Activated T-cell treated with anti-CD3 and anti-CD28 coated beads for 4 hours (primary cell): ENCODE measurements at regions not wholly inside any gene's neighbourhood (a gene's known extent, or its start where the extent isn't known, plus 50 kb on each side); places are given as distances from the start of the nearest gene placed in this dataset.

Experiments
- DNase-seq: peaks from one replicate; pipeline ENCODE4 v3.0.0-alpha.2; 2020

DNA sequence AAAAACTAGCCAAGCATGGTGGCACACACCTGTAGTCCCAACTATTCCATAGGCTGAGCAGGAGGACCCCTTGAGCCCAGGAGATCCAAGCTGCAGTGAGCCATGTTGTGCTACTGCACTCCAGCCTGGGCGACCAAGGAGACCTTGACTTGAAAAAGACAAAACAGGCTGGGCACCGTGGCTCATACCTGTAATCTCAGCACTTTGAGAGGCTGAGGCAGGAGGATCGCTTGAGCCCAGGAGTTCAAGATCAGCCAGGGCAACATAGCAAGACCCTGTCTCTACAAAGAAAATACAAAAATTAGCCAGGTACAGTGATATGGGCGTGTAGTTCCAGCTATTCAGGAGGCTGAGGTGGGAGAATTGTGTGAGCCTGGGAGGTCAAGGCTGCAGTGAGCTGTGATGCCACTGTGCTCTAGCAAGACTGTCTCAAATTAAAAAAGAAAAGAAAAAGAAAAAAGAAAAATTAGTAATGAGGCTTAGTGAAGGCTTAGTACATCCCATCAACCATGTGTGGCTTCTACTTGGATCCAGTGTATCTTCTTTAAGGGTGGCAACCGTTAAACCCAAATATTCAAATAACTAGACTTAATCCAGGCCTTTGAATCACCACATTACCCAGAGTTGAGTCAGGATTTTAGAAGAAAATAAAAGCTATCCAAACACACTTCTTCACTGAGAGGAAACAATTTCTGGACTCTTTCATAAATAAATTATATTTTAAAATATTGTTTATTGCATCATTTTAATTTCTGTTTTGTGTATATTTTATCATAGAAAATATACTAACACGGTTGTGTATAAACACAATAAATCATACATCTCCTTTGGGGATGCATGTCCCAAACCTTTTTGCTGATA is 74.3 kb upstream of the RAB4A start:
- DNase-seq: no peak

GRCh38 chr1:229197265-229197585 is 73.7 kb upstream of the RAB4A start:
- no peak for DNase-seq

DNA sequence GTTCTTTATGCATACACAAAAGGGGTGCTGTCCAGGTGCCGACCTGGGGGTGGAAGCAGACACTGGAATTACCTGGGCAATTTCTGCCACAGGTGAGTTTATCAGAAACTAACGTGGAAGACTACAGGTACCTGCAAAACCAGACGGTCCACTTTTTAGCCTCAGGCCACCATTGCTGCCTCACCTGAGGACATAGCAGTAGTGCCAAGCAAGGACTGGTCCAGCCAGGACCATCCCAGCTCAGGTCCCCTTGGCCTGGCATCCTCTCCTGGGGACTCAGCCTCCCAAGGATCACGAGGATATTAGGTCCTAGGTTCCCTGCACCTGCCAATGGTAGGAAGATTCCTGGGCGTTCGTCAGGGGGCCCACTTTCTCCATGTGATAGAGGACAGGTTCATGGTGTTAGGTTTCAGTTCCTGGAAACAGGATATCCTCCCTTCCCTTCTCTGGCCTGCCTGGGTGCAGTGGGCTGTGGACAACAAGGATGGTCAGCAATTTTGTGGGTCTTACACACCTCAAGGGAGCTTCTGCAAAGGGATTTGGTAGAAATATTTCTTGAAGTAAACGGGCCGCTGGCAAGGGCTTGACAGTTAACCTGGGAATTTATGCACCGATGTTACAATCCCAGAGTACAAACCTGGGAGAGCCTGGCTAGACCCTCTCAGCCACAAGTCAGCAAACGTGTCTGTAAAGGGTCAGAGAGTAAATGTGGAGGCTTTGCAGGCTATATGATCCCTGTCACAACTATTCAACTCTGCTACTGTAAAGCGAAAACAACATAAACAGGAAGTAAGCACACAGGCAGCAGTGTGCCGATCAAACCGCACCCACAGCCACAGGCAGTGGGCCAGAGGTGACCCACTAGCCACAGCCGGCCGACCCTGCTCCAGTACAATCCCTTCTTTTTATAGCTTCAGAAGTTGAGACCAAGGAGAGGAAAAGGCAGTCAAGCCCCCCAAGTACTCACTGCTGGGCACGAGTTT is 71.4 kb upstream of the RAB4A start:
- DNase-seq: no peak

- DNase-seq: no peak
Observed at GRCh38 chr1:229203030-229203751, 67.7 kb upstream of the RAB4A start.

- no peak for DNase-seq
Observed at GRCh38 chr1:229203991-229204632, 66.8 kb upstream of the RAB4A start.

DNA sequence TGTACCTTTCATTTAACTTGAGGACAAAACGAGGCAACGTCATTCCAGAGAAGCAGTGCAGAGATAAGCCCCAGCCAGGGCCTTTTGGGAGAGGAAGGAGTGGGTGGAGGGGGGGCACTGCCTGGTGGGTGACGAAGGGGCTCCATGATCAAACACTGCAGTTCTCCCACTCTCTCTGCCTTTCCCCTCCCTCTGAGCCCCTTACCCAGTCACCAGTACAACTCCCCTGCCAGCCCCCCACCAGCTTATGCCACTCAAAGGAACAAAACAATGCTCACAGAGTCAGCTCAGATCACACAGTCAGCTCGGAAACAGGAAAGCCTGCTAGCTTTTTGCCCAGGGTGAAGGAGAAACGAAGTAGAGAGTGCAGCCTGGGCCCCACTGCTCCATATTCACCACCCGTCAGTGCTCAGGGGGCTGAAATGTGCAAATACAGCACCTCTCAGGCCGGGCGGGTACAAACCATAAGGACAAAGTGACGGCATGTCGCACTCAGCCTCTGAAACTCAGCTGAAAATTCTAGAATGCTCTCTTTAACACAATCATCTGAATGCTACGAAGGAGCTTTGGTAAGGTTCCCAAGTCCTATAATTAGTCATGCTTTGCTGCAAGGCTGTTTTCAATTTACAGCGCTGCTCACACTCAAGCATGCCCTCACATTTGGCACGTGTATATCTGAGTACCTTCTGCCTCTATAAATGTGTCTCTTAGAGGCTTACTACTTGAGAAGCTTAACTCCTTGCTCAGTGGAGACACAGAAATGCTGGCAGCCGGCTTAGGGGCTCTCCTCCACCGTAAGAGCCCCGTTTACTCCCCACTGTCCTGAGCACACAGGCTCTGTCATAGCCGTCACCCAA is 65.8 kb upstream of the RAB4A start:
- DNase-seq: peak; percentile 11

DNA sequence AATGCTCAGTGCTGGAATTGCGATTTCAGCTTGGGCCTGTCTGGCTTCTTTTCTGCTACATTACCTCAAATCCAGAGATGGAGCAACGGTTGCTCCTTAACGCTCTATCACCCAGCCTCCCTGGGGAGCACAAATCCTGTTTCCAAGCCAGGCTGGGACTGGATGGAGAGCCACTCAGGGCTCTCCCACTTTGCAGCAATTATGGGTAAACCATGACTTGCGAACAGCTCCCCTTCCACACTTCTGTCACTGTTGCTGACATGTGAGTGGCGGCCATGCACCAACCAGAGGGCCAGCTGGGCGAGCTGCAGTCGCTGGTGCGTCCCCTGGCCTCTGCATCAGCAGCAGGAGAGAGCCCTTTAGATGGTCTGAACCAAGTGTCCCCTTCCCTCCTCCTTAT is 65.1 kb upstream of the RAB4A start:
- DNase-seq: no peak

DNA sequence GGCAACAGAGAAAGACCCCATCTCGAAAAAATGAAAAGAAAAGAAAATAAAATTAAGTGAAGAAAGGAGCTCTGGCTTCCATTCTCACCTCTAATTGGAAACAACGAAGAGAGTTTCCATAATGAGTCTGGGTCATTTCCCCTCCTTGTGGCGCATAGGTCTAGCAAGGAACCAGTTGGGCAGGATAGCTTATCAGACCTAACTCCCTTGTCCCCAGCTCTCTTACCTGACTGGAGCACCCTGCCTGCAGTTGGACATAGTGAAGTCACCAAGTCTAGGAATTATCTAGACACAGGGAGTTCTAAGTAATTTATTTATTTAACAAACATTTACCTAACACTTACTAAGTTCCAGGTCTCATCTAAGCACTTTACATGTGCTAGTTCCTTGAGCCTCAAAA is 63.0 kb upstream of the RAB4A start:
- DNase-seq: no peak

DNA sequence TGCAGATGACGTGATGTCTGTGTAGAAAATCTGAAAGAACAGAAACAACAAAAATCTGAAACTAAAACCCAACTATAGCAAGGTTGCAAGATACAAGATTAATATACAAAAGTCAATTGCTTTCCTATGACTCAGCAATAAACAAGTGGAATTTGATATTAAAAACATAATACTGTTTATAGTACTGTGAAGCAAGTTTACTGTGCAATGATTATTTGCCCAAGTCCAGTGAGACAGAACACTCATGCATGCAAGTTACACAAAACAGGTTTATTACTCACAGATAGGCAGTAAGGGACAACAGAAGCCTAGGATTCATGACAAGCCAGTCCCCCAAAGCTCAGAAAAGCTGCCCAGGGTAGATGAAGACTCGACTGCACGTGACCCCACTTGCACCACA is 62.4 kb upstream of the RAB4A start:
- no peak for DNase-seq

GRCh38 chr1:229209386-229209785 is 61.5 kb upstream of the RAB4A start:
- no peak for DNase-seq

- DNase-seq: no peak
Observed at GRCh38 chr1:229209816-229210215, 61.1 kb upstream of the RAB4A start.

- DNase-seq: no peak
Observed at GRCh38 chr1:229210844-229211243, 60.1 kb upstream of the RAB4A start.

DNA sequence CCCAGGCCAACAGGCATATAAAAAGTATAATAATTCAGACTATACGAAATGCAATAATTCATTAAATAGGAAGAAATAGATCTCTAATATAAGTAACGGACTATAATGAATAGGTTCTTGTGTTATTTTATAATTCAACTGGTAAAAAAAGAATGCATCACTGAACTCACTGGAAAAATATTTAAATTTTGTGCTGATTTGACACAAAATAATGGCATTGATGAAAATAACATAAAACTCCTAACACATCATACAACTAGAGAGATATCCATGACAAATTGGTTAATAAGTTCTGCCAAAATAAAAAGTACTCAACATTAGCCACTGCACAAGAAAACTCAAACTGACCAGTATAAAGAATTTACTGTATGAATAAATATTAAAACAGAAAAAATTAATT is 57.1 kb upstream of the RAB4A start:
- no peak for DNase-seq

DNA sequence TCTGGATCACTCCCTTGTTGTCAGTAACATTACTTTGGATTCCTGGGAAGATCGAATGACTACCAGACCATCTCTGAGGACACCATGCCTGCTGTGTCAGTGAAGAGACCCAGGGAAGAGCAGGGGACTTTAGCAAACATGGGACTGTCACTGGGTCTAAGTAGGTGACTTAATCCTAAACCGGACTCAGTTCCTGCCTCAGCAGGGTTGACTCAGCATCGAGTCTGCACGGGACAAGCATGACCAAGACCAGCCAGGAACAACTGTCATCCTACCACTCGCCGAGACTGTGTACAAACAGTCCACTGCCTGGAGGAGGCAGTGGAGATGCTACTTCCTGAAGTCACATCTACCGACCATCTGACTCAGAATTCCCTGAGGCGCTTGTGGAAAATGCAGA is 53.2 kb upstream of the RAB4A start:
- DNase-seq: no peak

- DNase-seq: no peak
Observed at GRCh38 chr1:229218612-229219025, 52.3 kb upstream of the RAB4A start.

DNA sequence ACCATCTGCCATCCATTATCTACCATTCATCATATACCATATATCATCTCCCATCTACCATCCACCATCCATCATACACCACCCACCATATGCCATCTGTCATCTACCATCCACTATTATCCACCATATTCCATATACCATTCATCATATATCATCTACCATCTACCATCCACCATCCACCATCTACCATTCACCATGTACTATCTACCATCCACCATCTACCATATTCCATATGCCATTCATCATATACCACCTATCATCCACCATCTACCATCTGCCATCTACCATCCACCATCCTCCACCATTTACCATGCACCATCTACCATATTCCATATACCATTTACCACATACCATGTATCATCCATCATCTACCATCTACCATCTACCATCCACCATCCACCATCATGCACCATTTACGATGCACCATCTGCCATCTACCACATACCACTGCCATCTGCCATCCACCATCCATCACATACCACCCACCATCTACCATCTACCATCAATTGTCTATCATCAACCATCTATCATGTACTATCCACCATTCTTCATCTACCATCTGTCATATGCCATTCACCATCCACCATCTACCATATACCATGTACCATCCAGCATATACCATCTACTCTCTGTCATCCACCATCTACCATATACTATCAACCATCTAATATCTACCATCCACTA is 50.6 kb upstream of the RAB4A start:
- no peak for DNase-seq

- no peak for DNase-seq
Observed at GRCh38 chr1:229221106-229222019, 49.5 kb upstream of the RAB4A start.
